Coronary artery (tissue), 2 donors: ENCODE measurements at regions not wholly inside any gene's neighbourhood (a gene's known extent, or its start where the extent isn't known, plus 50 kb on each side); places are given as distances from the start of the nearest gene placed in this dataset.

ENCODE experiments used
- DNase-seq: peaks from one replicate; pipeline ENCODE4 v3.0.0-alpha.2; 2017; ENCODE audit warnings: low spot score
- H3K27ac ChIP-seq, 2 donors: fragments of 200-600 bp; sonication (generic); one replicate each; pipeline ENCODE4 v1.5.1; 2016 to 2019
- H3K4me3 ChIP-seq: fragments of 200-600 bp; sonication (generic); 2 replicates; pipeline ENCODE4 v1.5.1; 2016; ENCODE audit warnings: mild to moderate bottlenecking, moderate library complexity
- CTCF ChIP-seq: fragments of 200-600 bp; sonication (generic); IDR thresholded peaks from one replicate; pipeline ENCODE4 v1.5.1; 2019; ENCODE audit warnings: antibody characterized with exemption

- no peak overlapping the region for H3K27ac ChIP-seq
- H3K4me3 ChIP-seq, result no peak overlapping the region
- TF ChIP-seq CTCF, result no peak
- DNase-seq, result no peak
Observed at GRCh38 chr14:40252817-40253447, 820.7 kb upstream of the FBXO33 start.

- TF ChIP-seq CTCF, result no peak
- no peak overlapping the region for H3K4me3 ChIP-seq
- H3K27ac ChIP-seq, result no peak overlapping the region
- no peak for DNase-seq
Observed at GRCh38 chr14:40248671-40249070, 816.4 kb upstream of the FBXO33 start.

GRCh38 chr14:40240245-40240859 lies 808.1 kb upstream of the FBXO33 start:
- no peak overlapping the region for H3K27ac ChIP-seq
- no peak overlapping the region for H3K4me3 ChIP-seq
- DNase-seq, result no peak
- no peak for TF ChIP-seq CTCF

DNA sequence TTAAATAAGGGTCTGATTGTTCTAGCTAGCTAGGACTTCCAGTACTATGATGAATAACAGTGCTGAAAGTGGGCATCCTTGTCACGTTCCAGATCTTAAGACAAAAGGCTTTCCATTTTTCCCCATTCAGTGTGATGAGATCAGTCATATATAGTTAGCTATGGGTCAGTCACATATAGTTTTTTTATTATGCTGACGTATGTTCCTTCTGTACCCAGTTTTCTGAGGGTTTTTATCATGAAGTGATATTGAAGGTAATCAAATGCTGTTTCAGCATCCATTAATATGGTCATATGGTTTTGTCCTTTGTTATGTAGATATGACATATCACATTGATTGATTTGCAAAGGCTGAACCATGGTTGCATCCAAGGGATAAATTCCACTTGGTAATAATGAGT lies 800.1 kb upstream of the FBXO33 start:
- no peak overlapping the region for H3K27ac ChIP-seq
- TF ChIP-seq CTCF, result no peak
- no peak for DNase-seq
- H3K4me3 ChIP-seq, result no peak overlapping the region

DNA sequence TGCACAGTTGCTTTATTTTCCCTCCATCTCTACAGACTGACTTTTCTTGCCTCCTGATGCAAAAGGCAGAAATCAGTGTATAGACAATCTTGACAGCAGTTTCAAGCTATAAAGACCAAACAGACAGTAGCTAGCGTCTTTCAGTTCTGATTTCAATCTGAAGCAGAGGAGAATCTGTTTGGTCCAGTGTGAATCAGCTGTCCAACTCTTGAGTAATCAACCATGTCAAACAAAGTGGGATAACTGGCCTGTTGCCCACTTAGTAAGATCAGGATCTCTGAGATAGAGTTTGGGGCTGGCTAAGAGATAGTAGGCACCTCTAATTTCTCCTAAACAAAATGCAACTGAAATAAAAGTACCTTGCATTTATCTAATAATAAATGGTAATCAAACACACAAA lies 797.4 kb upstream of the FBXO33 start:
- Histone ChIP-seq H3K4me3 (no peak overlapping the region), H3K27ac (no peak overlapping the region)
- no peak for DNase-seq
- TF ChIP-seq CTCF, result no peak

DNA sequence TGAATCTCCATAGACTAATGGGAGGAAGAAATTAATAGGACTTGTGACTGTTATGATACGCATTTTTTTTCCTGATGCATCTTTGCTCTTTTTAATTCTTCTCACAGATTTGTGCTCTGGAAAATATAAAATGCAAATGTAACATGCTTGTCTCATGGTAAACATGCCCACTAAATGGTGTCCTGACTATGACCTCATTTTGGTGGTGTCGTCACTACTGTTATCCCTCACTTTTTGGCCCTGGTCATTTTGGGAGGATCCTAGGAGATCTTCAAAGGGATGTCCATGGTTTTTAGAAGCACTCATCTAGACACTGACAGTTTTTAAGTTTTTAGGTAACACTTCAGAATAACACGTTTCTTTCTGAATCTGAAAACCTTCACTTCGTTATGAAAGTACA lies 790.8 kb upstream of the FBXO33 start:
- no peak for TF ChIP-seq CTCF

GRCh38 chr14:40221428-40221827 lies 789.2 kb upstream of the FBXO33 start:
- TF ChIP-seq CTCF, result no peak
- Histone ChIP-seq H3K27ac (no peak overlapping the region), H3K4me3 (no peak overlapping the region)
- no peak for DNase-seq

More for the DNA sequence above, 790.8 kb upstream of the FBXO33 start:
- no peak overlapping the region for H3K27ac ChIP-seq
- no peak for DNase-seq
- no peak overlapping the region for H3K4me3 ChIP-seq
